Muscle layer of colon (tissue), 2 donors: ENCODE measurements at regions not wholly inside any gene's neighbourhood (a gene's known extent, or its start where the extent isn't known, plus 50 kb on each side); places are given as distances from the start of the nearest gene placed in this dataset.
"Not testable (repeated sequence)": the region's sequence is repeated elsewhere in the genome, so short reads cannot be mapped to it uniquely, and the experiment has no call there.

Experiments
- H3K27ac ChIP-seq: one replicate; pipeline ENCODE4 v1.7.0; 2013; ENCODE audit warnings: low read depth, mild to moderate bottlenecking, low read length, moderate library complexity
- H3K27me3 ChIP-seq, 2 donors: one replicate each; pipeline ENCODE4 v1.7.0; 2013; ENCODE audit warnings: low read length in 2 of 2, mild to moderate bottlenecking in 2 of 2; ENCODE audit not compliant: insufficient read depth in 2 of 2, control insufficient read depth in 1 of 2
- H3K36me3 ChIP-seq: one replicate; pipeline ENCODE4 v1.7.0; 2013; ENCODE audit warnings: mild to moderate bottlenecking, low read length; ENCODE audit not compliant: insufficient read depth
- H3K4me1 ChIP-seq: one replicate; pipeline ENCODE4 v1.7.0; 2013; ENCODE audit warnings: mild to moderate bottlenecking, low read length; ENCODE audit not compliant: insufficient read depth
- H3K4me3 ChIP-seq, 2 donors: one replicate each; pipeline ENCODE4 v1.7.0; 2013; ENCODE audit warnings: low read length in 2 of 2, low read depth in 1 of 2, mild to moderate bottlenecking in 1 of 2, moderate library complexity in 1 of 2
- H3K9ac ChIP-seq: one replicate; pipeline ENCODE4 v1.7.0; 2013; ENCODE audit warnings: low read length
- H3K9me3 ChIP-seq: one replicate; pipeline ENCODE4 v1.7.0; 2013; ENCODE audit warnings: mild to moderate bottlenecking, low read length
- donor health status: abdominal sarcoma.
- donor health status: Adenocarcinoma of cecum.

DNA sequence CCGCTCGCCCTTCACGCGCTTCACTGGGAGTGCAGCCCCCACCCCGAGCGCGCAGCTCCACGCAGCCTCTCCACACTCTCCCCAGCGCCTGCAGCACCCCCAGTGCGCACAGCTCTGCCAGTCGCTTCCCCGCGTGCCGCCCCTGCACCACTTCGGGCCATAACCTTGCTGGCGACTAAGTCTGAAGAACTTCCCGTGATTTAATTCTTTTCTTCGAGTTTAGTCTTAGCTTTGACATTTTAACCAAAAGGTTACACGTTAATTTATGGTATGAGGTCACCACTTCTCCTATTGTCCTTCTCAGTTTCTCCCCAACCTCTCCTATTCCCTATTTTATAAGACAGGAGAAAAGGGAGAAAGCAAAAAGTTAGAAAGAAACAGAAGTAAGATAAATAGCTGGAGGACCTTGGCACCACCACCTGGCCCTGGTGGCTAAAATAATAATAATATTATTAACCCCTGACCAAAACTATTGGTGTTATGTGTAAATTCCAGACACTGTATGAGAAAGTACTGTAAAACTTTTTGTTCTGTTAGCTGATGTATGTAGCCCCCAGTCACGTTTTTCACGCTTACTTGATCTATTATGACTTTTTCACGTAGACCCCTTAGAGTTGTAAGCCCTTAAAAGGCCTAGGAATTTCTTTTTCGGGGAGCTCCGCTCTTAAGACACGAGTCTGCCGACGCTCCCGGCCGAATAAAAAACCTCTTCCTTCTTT, 129.2 kb downstream of the KBTBD2 start:
- H3K27me3 ChIP-seq, H3K36me3 ChIP-seq, H3K4me3 ChIP-seq, H3K9me3 ChIP-seq, H3K9ac ChIP-seq, H3K4me1 ChIP-seq, H3K27ac ChIP-seq: not testable (repeated sequence)

DNA sequence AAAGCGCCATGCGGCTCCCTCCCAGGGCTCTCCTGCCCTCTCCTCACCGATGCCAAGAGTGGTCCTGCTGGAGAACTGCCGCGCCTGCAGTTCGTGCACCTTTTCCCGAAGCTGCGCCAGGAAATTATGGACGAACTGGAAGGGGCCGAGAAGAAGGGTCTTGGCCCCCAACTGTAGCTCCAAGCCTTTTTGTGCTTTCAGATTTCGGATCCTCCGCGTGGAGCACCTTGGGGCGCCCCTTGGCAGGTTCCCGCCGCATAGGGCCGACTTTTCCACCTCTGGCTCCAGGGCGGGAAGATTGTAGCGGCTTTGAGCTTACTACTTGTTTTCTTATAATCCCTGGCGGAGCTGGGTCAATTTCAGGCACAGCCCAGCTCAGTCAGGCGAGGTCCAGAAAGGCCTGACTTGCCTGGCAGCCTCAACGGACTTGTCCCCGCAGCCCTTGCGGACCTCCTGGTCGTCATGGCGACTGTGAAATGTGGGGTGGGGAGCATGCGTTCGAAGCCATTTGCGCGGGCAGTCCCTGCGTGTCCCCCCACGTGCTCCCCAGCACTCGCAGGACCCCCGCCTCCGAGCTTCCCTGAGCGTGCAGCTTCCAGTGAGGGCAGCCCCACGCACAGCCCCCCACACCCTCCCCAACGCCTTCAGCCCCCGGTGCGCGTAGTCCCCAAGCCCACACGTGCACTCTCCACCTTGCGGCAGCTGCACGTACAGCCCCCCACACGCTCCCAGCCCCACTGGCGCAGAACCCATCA, 129.9 kb downstream of the KBTBD2 start:
- no peaks in the 10 kb centered on the region for H3K27me3 ChIP-seq
- no peak overlapping the region for H3K9ac ChIP-seq
- H3K36me3 ChIP-seq, result no peaks in the 10 kb centered on the region
- no peak overlapping the region for H3K27ac ChIP-seq
- no peaks in the 10 kb centered on the region for H3K9me3 ChIP-seq
- H3K4me3 ChIP-seq, result no peak overlapping the region
- no peaks in the 10 kb centered on the region for H3K4me1 ChIP-seq

DNA sequence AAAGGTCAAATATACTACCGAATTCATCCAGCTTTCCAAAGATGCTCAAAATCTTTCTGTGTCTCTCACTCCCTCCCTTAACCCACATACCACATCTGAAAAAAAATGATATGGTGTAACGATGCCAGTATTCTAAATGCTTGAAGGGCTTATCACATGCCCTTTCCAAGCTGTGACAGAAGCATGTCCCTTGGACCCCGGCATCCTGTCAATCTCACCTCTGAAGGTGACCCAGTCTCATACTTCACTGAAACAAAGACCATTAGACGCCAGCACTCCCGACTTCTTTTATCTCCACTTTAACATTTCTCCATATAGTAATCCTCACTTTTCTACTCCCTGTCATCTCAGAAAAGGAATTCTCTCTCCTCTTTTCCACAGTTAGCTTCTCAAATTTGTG, 130.8 kb downstream of the KBTBD2 start:
- H3K9ac ChIP-seq, H3K4me3 ChIP-seq, H3K36me3 ChIP-seq, H3K4me1 ChIP-seq, H3K9me3 ChIP-seq, H3K27me3 ChIP-seq, H3K27ac ChIP-seq: not testable (repeated sequence)

DNA sequence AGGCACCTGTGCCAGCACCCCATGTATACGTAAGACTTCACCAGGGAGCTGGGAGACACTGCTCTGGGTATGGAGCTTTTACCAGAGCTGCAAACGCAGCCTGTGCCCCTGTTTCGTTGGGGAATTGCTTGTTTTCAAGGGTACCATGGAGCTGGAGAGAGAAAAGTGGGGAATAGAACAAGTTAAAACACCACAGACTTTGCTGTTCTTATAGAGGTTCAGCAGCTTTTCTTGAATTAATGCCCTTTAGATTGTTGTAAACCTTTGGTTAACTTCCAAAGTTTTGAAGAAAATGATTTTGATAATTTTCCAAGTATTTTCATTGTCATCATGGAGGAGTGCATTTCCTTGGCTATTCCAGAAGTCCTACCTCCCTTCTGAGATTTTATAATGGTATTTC, 131.7 kb downstream of the KBTBD2 start:
- H3K27ac ChIP-seq, H3K4me1 ChIP-seq, H3K27me3 ChIP-seq, H3K9ac ChIP-seq, H3K36me3 ChIP-seq, H3K9me3 ChIP-seq, H3K4me3 ChIP-seq: not testable (repeated sequence)

DNA sequence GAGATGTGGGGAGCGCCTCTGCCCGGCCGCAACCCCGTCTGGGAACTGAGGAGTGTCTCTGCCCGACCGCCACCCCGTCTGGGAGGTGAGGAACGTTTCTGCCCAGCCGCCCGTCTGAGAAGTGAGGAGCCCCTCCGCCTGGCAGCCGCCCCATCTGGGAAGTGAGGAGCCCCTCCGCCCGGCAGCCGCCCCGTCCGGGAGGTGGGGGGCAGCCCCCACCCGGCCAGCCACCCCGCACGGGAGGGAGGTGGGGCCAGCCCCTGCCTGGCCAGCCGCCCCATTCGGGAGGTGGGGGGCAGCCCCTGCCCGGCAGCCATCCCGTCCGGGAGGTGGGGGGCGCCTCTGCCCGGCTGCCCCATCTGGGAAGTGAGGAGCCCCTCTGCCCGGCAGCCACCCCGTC, 137.7 kb downstream of the KBTBD2 start:
- H3K9ac ChIP-seq, H3K4me1 ChIP-seq, H3K27me3 ChIP-seq, H3K4me3 ChIP-seq, H3K27ac ChIP-seq, H3K36me3 ChIP-seq, H3K9me3 ChIP-seq: not testable (repeated sequence)

DNA sequence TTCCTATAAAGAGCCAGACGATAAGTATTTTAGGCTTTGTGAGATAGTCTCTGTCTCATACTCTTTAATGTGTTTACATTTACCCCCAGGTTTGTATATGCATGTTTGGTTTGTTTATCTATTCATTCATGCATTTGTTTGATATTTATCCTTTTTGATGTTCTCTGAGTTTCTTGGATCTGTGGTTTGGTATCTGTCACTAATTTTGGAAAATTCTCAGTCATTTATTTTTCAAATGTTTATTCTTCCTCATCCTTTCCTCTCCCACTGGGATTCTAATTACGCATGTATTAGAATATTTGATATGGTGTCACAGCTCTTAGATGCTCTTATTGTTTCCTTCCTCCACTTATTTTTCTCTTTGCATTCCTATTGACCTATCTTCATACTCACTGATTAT, 143.2 kb downstream of the KBTBD2 start:
- not testable (repeated sequence) for H3K36me3 ChIP-seq, H3K9me3 ChIP-seq, H3K27ac ChIP-seq, H3K27me3 ChIP-seq, H3K4me1 ChIP-seq, H3K4me3 ChIP-seq, H3K9ac ChIP-seq

DNA sequence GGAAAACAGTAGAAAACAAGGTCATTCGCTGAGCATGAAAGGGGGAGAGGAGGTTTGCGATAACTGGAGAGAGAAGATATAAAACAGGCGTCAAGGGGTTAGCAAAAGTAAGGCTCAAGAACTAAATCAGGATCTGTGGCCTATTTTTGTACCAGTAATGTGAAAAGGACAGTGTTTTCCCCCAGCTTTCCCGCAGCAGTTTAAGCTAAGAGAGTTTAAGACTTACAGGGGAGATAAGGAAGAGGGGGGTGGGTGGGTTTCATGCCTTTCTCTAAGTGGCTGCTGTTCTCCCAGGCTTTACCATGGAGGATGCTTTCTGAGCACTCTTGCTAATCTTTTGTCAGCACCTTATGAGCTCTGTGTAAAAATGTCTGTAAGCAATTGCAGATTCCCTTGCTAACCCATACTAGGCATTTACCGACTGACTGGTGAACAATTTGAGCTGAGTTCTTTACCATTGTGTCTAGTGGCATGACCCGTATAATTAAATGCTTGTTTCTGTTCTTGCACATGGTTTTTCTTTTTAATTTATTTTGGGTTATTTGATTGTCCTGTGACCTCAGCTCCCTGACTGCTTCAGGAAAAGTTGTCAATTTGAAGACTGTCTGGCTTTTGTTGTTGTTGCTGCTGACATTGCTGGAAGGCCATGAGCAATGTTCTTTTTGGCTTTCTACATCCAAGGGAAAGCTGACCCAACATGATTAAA, 144.0 kb downstream of the KBTBD2 start:
- not testable (repeated sequence) for H3K9me3 ChIP-seq, H3K36me3 ChIP-seq, H3K4me3 ChIP-seq, H3K27me3 ChIP-seq, H3K27ac ChIP-seq, H3K4me1 ChIP-seq, H3K9ac ChIP-seq

DNA sequence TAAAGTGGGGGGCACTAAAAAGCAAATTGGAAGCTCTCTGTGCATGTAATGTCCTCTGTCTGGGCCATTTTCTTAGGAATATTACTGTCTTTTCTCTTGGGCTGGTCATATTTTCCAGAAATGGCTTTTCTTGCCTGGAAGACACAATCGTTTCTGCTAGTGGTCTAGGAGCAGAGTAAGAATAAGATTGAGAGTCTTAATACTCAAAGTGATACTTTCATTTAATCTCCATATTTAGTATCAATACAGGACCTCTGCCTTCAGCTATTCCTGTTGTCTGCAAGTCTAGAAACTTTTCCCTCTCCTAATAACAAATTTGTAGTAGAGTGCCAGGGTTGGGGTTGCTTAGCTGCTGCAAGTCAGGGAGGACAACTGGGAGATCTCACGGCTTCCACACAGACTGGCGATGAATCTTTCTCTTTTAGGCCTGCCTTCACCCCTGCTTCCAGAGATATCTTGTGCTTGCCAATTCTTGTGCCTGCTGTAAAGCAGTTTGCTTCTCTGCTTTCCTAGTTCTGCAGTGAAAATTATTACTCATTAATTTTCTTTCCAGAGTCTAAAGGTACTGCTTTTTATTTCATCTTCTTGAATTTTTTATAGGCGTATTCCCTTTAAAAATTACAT, 149.6 kb downstream of the KBTBD2 start:
- H3K9ac ChIP-seq, H3K36me3 ChIP-seq, H3K27ac ChIP-seq, H3K9me3 ChIP-seq, H3K4me3 ChIP-seq, H3K27me3 ChIP-seq, H3K4me1 ChIP-seq: not testable (repeated sequence)

DNA sequence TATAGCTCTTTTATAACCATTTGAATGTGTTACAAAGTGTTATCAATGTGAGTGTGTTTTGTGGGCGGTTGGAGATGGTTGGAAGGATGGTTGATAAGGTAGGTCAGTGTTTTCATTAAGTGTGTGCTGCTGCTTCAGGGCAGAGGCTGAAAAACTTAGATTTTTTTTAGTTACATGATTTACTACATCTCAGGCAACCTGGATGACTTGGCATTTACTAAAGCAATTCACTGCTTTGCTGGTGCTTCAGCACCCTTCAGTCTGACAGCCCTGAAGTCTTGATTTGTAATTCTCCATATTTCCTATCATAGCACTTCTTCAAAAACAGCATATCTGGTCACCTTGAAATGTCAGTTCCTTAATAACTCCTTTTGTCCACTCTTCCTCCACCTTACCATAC, 151.8 kb downstream of the KBTBD2 start:
- not testable (repeated sequence) for H3K27ac ChIP-seq, H3K4me1 ChIP-seq, H3K27me3 ChIP-seq, H3K4me3 ChIP-seq, H3K9me3 ChIP-seq, H3K9ac ChIP-seq, H3K36me3 ChIP-seq

DNA sequence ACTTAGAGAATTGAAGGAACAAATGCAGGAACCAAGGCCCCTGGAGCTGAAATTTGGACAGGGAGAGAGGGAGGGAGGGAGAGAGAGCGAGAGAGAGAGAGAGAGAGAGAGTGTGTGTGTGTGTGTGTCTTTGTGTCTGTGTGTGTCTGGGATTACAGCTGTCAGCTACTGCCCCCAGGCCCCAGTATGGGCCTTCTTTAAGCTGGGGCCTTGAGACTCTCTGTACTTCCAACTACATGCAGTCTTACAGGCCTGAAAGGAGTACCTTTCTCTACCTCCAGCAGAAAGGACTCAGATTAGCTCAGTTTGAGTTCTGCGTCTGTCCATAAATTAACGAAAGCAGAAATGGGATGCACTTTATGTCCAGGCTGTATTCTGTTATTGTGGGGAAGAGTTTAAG, 153.2 kb downstream of the KBTBD2 start:
- not testable (repeated sequence) for H3K4me1 ChIP-seq, H3K4me3 ChIP-seq, H3K9ac ChIP-seq, H3K27me3 ChIP-seq, H3K36me3 ChIP-seq, H3K27ac ChIP-seq, H3K9me3 ChIP-seq

DNA sequence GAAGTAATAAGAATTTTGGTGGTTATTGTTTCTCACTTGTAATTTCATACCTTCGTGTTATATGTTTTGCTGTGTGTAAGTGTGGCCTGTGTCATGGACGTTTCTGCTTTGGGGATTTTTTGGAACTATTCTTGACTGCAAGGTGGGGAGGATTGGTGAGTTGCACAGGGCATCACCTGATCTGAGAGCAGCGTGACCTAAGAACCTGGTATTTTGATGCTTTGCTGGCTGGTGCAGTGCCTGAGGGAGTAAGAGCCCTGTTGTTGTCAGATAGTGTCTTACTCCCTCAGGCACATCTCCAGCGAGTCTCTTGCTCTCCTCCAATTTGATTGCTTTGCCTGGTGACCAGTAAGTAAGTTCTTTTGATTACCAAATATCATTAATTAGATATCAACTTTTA, 158.8 kb downstream of the KBTBD2 start:
- H3K4me3 ChIP-seq, H3K36me3 ChIP-seq, H3K27ac ChIP-seq, H3K9me3 ChIP-seq, H3K4me1 ChIP-seq, H3K9ac ChIP-seq, H3K27me3 ChIP-seq: not testable (repeated sequence)
